ENCODE measurements at regions not wholly inside any gene's neighbourhood (a gene's known extent, or its start where the extent isn't known, plus 50 kb on each side); places are given as distances from the start of the nearest gene placed in this dataset.

DNA sequence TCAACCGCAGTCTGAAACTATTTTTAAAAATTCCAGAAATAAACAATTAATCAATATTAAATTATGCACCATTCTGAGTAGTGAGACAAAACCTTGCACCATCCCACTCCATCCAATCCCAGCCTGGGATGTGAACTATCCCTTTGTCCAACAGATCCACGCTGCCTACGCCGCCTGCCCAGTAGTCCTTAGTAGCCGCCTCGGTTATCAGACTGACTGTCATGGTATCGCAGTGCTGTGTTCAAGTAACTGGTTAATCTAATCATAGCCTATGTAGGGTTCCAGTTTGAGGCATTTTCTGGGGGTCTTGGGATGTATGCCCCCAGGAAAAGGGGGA, 437.7 kb downstream of the HS3ST3B1 start:
- Histone ChIP-seq H3K9ac (ENCODE audit: low read length) (no peak overlapping the region), H3K4me2 (ENCODE audit: low read length) (no peak overlapping the region), H3K36me3 (ENCODE audit: insufficient read depth, low read length) (no peaks in the 10 kb centered on the region), H3K27ac (ENCODE audit: low read length) (no peak overlapping the region), H2AFZ (ENCODE audit: low read depth, low read length) (no peak overlapping the region), H3K27me3 (ENCODE audit: insufficient read depth, low read depth, low read length) (no peaks in the 10 kb centered on the region), H4K20me1 (ENCODE audit: insufficient read depth) (no peaks in the 10 kb centered on the region), H3F3A (ENCODE audit: insufficient read depth, low read length, poor library complexity, severe bottlenecking) (no peaks in the 10 kb centered on the region), H3K9me3 (ENCODE audit: low read length) (no peaks in the 10 kb centered on the region), H3K9me2 (ENCODE audit: insufficient read depth, low read length) (no peaks in the 10 kb centered on the region), H3K79me2 (replicated peaks; ENCODE audit: insufficient read depth, low read length) (no peaks in the 10 kb centered on the region), H3K4me3 (ENCODE audit: low read length) (no peak overlapping the region)
- TF ChIP-seq RAD21 (conservative IDR thresholded peaks at IDR 0.05) = no peak
- no peak for TF ChIP-seq EZH2 (IDR thresholded peaks at IDR 0.05; ENCODE audit: borderline replicate concordance, insufficient read depth, low read length, poor library complexity, severe bottlenecking)
- TF ChIP-seq EP300 (conservative IDR thresholded peaks at IDR 0.05; ENCODE audit: poor library complexity, severe bottlenecking) = no peak
- no peak for TF ChIP-seq TAF1 (IDR thresholded peaks at IDR 0.05; ENCODE audit: low read depth)
- no peak for TF ChIP-seq CTCF (IDR thresholded peaks at IDR 0.05; ENCODE audit: poor library complexity, severe bottlenecking)
- no peak for TF ChIP-seq MXI1 (conservative IDR thresholded peaks at IDR 0.05; ENCODE audit: poor library complexity, severe bottlenecking)
- TF ChIP-seq POLR2AphosphoS5 (IDR thresholded peaks at IDR 0.05) = no peak
- TF ChIP-seq, protein P1, sequence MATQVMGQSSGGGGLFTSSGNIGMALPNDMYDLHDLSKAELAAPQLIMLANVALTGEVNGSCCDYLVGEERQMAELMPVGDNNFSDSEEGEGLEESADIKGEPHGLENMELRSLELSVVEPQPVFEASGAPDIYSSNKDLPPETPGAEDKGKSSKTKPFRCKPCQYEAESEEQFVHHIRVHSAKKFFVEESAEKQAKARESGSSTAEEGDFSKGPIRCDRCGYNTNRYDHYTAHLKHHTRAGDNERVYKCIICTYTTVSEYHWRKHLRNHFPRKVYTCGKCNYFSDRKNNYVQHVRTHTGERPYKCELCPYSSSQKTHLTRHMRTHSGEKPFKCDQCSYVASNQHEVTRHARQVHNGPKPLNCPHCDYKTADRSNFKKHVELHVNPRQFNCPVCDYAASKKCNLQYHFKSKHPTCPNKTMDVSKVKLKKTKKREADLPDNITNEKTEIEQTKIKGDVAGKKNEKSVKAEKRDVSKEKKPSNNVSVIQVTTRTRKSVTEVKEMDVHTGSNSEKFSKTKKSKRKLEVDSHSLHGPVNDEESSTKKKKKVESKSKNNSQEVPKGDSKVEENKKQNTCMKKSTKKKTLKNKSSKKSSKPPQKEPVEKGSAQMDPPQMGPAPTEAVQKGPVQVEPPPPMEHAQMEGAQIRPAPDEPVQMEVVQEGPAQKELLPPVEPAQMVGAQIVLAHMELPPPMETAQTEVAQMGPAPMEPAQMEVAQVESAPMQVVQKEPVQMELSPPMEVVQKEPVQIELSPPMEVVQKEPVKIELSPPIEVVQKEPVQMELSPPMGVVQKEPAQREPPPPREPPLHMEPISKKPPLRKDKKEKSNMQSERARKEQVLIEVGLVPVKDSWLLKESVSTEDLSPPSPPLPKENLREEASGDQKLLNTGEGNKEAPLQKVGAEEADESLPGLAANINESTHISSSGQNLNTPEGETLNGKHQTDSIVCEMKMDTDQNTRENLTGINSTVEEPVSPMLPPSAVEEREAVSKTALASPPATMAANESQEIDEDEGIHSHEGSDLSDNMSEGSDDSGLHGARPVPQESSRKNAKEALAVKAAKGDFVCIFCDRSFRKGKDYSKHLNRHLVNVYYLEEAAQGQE (IDR thresholded peaks at IDR 0.05; ENCODE audit: borderline replicate concordance) = no peak
- no peak for TF ChIP-seq SMC3 (conservative IDR thresholded peaks at IDR 0.05; ENCODE audit: poor library complexity)

DNA sequence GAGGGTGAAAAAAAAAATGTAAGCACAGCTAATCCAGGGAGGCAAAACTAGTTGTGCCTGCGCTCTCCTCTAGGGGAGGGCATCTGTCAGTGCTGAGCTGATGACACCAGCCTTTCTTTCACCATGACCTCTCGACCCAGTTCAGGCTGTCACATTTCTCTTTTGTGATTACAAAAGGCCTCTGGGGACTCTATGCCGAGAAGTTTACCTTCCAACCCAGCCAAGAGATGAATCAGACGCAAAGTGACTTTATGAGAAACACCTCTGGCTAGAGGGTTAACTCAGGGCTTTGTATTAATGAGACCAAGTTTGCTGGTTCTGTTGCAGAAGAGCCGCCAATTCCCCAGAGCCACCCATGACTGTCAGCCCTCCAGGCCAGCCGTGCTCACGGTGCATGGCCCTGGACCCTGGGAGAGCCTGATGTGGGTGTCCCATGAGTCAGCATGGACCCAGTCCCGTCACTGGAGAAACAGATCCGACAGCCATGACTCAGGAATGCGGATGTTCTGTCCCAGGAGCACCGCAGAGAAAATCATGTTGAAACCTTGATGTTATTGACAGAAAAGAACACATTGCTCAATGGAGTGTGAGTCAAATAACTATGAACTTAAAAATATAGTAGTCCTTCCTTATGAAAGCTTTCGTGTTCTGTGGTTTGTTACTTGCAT, 437.2 kb downstream of the HS3ST3B1 start:
- Histone ChIP-seq H3K4me3 (ENCODE audit: low read length) (no peak overlapping the region), H3K36me3 (ENCODE audit: insufficient read depth, low read length) (no peaks in the 10 kb centered on the region), H3K9me2 (ENCODE audit: insufficient read depth, low read length) (no peaks in the 10 kb centered on the region), H3K4me2 (ENCODE audit: low read length) (no peak overlapping the region), H3K9ac (ENCODE audit: low read length) (no peak overlapping the region), H3F3A (ENCODE audit: insufficient read depth, low read length, poor library complexity, severe bottlenecking) (no peaks in the 10 kb centered on the region), H3K27me3 (ENCODE audit: insufficient read depth, low read depth, low read length) (no peaks in the 10 kb centered on the region), H3K79me2 (replicated peaks; ENCODE audit: insufficient read depth, low read length) (no peaks in the 10 kb centered on the region), H3K27ac (ENCODE audit: low read length) (no peak overlapping the region), H4K20me1 (ENCODE audit: insufficient read depth) (no peaks in the 10 kb centered on the region), H2AFZ (ENCODE audit: low read depth, low read length) (no peak overlapping the region), H3K9me3 (ENCODE audit: low read length) (no peaks in the 10 kb centered on the region)
- no peak for TF ChIP-seq EZH2 (IDR thresholded peaks at IDR 0.05; ENCODE audit: borderline replicate concordance, insufficient read depth, low read length, poor library complexity, severe bottlenecking)
- TF ChIP-seq, protein P1 (IDR thresholded peaks at IDR 0.05; ENCODE audit: borderline replicate concordance) = no peak
- TF ChIP-seq MXI1 (conservative IDR thresholded peaks at IDR 0.05; ENCODE audit: poor library complexity, severe bottlenecking) = no peak
- no peak for TF ChIP-seq SMC3 (conservative IDR thresholded peaks at IDR 0.05; ENCODE audit: poor library complexity)
- TF ChIP-seq EP300 (conservative IDR thresholded peaks at IDR 0.05; ENCODE audit: poor library complexity, severe bottlenecking) = no peak
- no peak for TF ChIP-seq POLR2AphosphoS5 (IDR thresholded peaks at IDR 0.05)
- no peak for TF ChIP-seq TAF1 (IDR thresholded peaks at IDR 0.05; ENCODE audit: low read depth)
- TF ChIP-seq RAD21 (conservative IDR thresholded peaks at IDR 0.05) = no peak
- TF ChIP-seq CTCF (IDR thresholded peaks at IDR 0.05; ENCODE audit: poor library complexity, severe bottlenecking) = no peak

Data from neural cell (in vitro differentiated cells).